Astrocyte of the spinal cord (primary cell): ENCODE measurements at regions not wholly inside any gene's neighbourhood (a gene's known extent, or its start where the extent isn't known, plus 50 kb on each side); places are given as distances from the start of the nearest gene placed in this dataset.

Source experiments
- DNase-seq: peaks from one replicate; pipeline ENCODE4 v3.0.0; 2011; ENCODE audit warnings: low read depth, low spot score
- H3K4me3 ChIP-seq: 2 replicates; pipeline ENCODE4 v1.5.1; 2011; ENCODE audit warnings: low read depth, mild to moderate bottlenecking, low read length, moderate library complexity
- CTCF ChIP-seq: IDR thresholded peaks from 2 replicates; pipeline ENCODE4 v1.5.1; 2012; ENCODE audit warnings: low read depth, mild to moderate bottlenecking, low read length, inconsistent platforms
- in situ Hi-C: cut with HindIII; loops from 2 replicates; pipeline ENCODE4 v1.10.0; 2017; ENCODE audit warnings: low sequenced_read_pairs

GRCh38 chr10:10794791-10795191 is 222.9 kb upstream of the CELF2 start:
- in situ Hi-C loops, result no loop called here
- H3K4me3 ChIP-seq, result no peak overlapping the region
- TF ChIP-seq CTCF, result no peak
- DNase-seq, result peak; percentile 92

GRCh38 chr10:10796061-10796773 is 221.5 kb upstream of the CELF2 start:
- peak; percentile 40 for DNase-seq
- in situ Hi-C loops, result no loop called here
- no peak for TF ChIP-seq CTCF
- H3K4me3 ChIP-seq, result no peak overlapping the region

GRCh38 chr10:10796774-10797415 is 220.8 kb upstream of the CELF2 start:
- in situ Hi-C loops, result no loop called here
- DNase-seq, result peak; percentile 56
- TF ChIP-seq CTCF, result no peak
- no peak overlapping the region for H3K4me3 ChIP-seq

- DNase-seq, result no peak
- in situ Hi-C loops, result no loop called here
- no peak overlapping the region for H3K4me3 ChIP-seq
- TF ChIP-seq CTCF, result no peak
Observed at GRCh38 chr10:10797513-10797912, 220.2 kb upstream of the CELF2 start.

GRCh38 chr10:10798102-10798863 is 219.4 kb upstream of the CELF2 start:
- DNase-seq, result no peak
- in situ Hi-C loops, result no loop called here
- H3K4me3 ChIP-seq, result no peak overlapping the region
- no peak for TF ChIP-seq CTCF

GRCh38 chr10:10798864-10799192 is 218.8 kb upstream of the CELF2 start:
- no peak overlapping the region for H3K4me3 ChIP-seq
- in situ Hi-C loops, result no loop called here
- TF ChIP-seq CTCF, result no peak
- DNase-seq, result no peak
